Fibroblast of the aortic adventitia (primary cell): ENCODE measurements at regions not wholly inside any gene's neighbourhood (a gene's known extent, or its start where the extent isn't known, plus 50 kb on each side); places are given as distances from the start of the nearest gene placed in this dataset.

Source experiments
- DNase-seq: peaks from one replicate; pipeline ENCODE4 v3.0.0-alpha.2; 2010; ENCODE audit warnings: low read depth
- H3K4me3 ChIP-seq: 2 replicates; pipeline ENCODE4 v1.5.1; 2011; ENCODE audit warnings: low read depth, mild to moderate bottlenecking, control low read depth, low read length, moderate library complexity
- CTCF ChIP-seq: IDR thresholded peaks from 2 replicates; pipeline ENCODE4 v1.5.1; 2011; ENCODE audit warnings: mild to moderate bottlenecking, low read length, control low read depth, inconsistent platforms; ENCODE audit not compliant: insufficient read depth

- DNase-seq: no peak
- no peak for TF ChIP-seq CTCF
Observed at GRCh38 chr10:6313111-6313895, 110.6 kb downstream of the PFKFB3 start.

GRCh38 chr10:6314620-6315205, 112.0 kb downstream of the PFKFB3 start:
- DNase-seq: no peak

More at GRCh38 chr10:6313111-6313895, 110.6 kb downstream of the PFKFB3 start:
- no peak overlapping the region for H3K4me3 ChIP-seq

GRCh38 chr10:6319119-6319518, 116.4 kb downstream of the PFKFB3 start:
- TF ChIP-seq CTCF: no peak
- H3K4me3 ChIP-seq: no peak overlapping the region
- no peak for DNase-seq

More at GRCh38 chr10:6314620-6315205, 112.0 kb downstream of the PFKFB3 start:
- no peak overlapping the region for H3K4me3 ChIP-seq
- no peak for TF ChIP-seq CTCF

- no peak for DNase-seq
- no peak for TF ChIP-seq CTCF
- no peak overlapping the region for H3K4me3 ChIP-seq
Observed at GRCh38 chr10:6320320-6321010, 117.7 kb downstream of the PFKFB3 start.

- DNase-seq: peak; percentile 20
- no peak for TF ChIP-seq CTCF
Observed at GRCh38 chr10:6321880-6322279, 119.1 kb downstream of the PFKFB3 start.

GRCh38 chr10:6322805-6323204, 120.1 kb downstream of the PFKFB3 start:
- no peak for TF ChIP-seq CTCF
- H3K4me3 ChIP-seq: no peak overlapping the region
- DNase-seq: no peak

More at GRCh38 chr10:6321880-6322279, 119.1 kb downstream of the PFKFB3 start:
- no peak overlapping the region for H3K4me3 ChIP-seq
